GM23338 (cell line): ENCODE measurements at regions not wholly inside any gene's neighbourhood (a gene's known extent, or its start where the extent isn't known, plus 50 kb on each side); places are given as distances from the start of the nearest gene placed in this dataset.

ENCODE experiments used
- ATAC-seq: fragments of 200-7000 bp; cut with Tn5 transposase; 3 replicates; pipeline ENCODE4 v1.9.1; 2020
- DNase-seq: peaks from one replicate; pipeline ENCODE4 v3.0.0-alpha.2; 2015; ENCODE audit warnings: low spot score
- H2AFZ ChIP-seq: fragments of 200-600 bp; sonication (generic); 2 replicates; pipeline ENCODE4 v1.8.0; 2016; ENCODE audit warnings: antibody characterized with exemption, mild to moderate bottlenecking, moderate library complexity
- H3F3A ChIP-seq: fragments of 200-600 bp; sonication (generic); replicated peaks from 2 replicates; pipeline ENCODE4 v1.8.0; 2017; ENCODE audit warnings: antibody characterized with exemption, mixed run types, low read depth
- H3K27ac ChIP-seq: fragments of 200-600 bp; sonication (generic); 2 replicates; pipeline ENCODE4 v1.6.1; 2016; ENCODE audit warnings: low read depth
- H3K27me3 ChIP-seq: fragments of 200-600 bp; sonication (generic); 2 replicates; pipeline ENCODE4 v1.8.0; 2016; ENCODE audit warnings: mild to moderate bottlenecking, mixed run types, moderate library complexity; ENCODE audit not compliant: insufficient read depth
- H3K36me3 ChIP-seq: fragments of 200-600 bp; sonication (generic); 2 replicates; pipeline ENCODE4 v1.8.0; 2016; ENCODE audit warnings: mild to moderate bottlenecking; ENCODE audit not compliant: insufficient read depth
- H3K4me1 ChIP-seq: fragments of 200-600 bp; sonication (generic); 2 replicates; pipeline ENCODE4 v1.8.0; 2016; ENCODE audit warnings: mild to moderate bottlenecking, moderate library complexity; ENCODE audit not compliant: insufficient read depth
- H3K4me2 ChIP-seq: fragments of 200-600 bp; sonication (generic); 2 replicates; pipeline ENCODE4 v1.7.1; 2017; ENCODE audit warnings: mixed run types
- H3K4me3 ChIP-seq: fragments of 200-600 bp; sonication (generic); 2 replicates; pipeline ENCODE4 v1.6.1; 2016; ENCODE audit warnings: mixed run types
- H3K79me2 ChIP-seq: fragments of 200-600 bp; sonication (generic); replicated peaks from 2 replicates; pipeline ENCODE4 v1.8.0; 2017; ENCODE audit warnings: mild to moderate bottlenecking; ENCODE audit not compliant: insufficient read depth
- H3K9me2 ChIP-seq: fragments of 200-600 bp; sonication (generic); 2 replicates; pipeline ENCODE4 v1.8.0; 2017; ENCODE audit not compliant: insufficient read depth
- H4K20me1 ChIP-seq: fragments of 200-600 bp; sonication (generic); replicated peaks from 2 replicates; pipeline ENCODE4 v1.8.0; 2017; ENCODE audit warnings: mild to moderate bottlenecking; ENCODE audit not compliant: insufficient read depth
- H3K27ac Mint-ChIP-seq: 2 replicates; pipeline ENCODE4 v1.8.0; 2020; ENCODE audit warnings: inconsistent platforms, mild to moderate bottlenecking, moderate library complexity, mixed read lengths
- H3K27me3 Mint-ChIP-seq: 3 replicates; pipeline ENCODE4 v1.8.0; 2022; ENCODE audit warnings: low read depth, mild to moderate bottlenecking, moderate library complexity, mixed read lengths, inconsistent platforms; ENCODE audit not compliant: insufficient read depth, poor library complexity
- H3K36me3 Mint-ChIP-seq: 3 replicates; pipeline ENCODE4 v1.8.0; 2021; ENCODE audit warnings: low read depth, mild to moderate bottlenecking, inconsistent platforms, moderate library complexity, mixed read lengths
- H3K4me1 Mint-ChIP-seq: 3 replicates; pipeline ENCODE4 v1.8.0; 2020; ENCODE audit warnings: mild to moderate bottlenecking, inconsistent platforms, mixed read lengths
- H3K4me3 Mint-ChIP-seq: 3 replicates; pipeline ENCODE4 v1.8.0; 2021; ENCODE audit warnings: moderate library complexity, mild to moderate bottlenecking, inconsistent platforms, mixed read lengths
- H3K9me3 Mint-ChIP-seq: 3 replicates; pipeline ENCODE4 v1.8.0; 2020; ENCODE audit warnings: moderate library complexity, mild to moderate bottlenecking, inconsistent platforms, mixed read lengths
- CREB1 ChIP-seq: fragments of 250-450 bp; sonication (Bioruptor Pico); IDR thresholded peaks from 2 replicates; pipeline ENCODE4 v1.5.0; 2020; ENCODE audit warnings: low read depth, mild to moderate bottlenecking, moderate library complexity
- EZH2 ChIP-seq: fragments of 200-600 bp; sonication (generic); IDR thresholded peaks from one replicate; pipeline ENCODE4 v1.8.0; 2017; ENCODE audit warnings: antibody characterized with exemption, mild to moderate bottlenecking, low read depth; ENCODE audit not compliant: unreplicated experiment
- EZH2phosphoT487 ChIP-seq: fragments of 200-600 bp; sonication (generic); IDR thresholded peaks from one replicate; pipeline ENCODE4 v1.8.1; 2018; ENCODE audit warnings: antibody characterized with exemption; ENCODE audit not compliant: unreplicated experiment
- JUNB ChIP-seq: IDR thresholded peaks from one replicate; pipeline ENCODE4 v1.6.1; 2016; ENCODE audit warnings: antibody characterized with exemption; ENCODE audit not compliant: unreplicated experiment
- NANOG ChIP-seq: IDR thresholded peaks from 2 replicates; pipeline ENCODE4 v1.6.1; 2016; ENCODE audit warnings: antibody characterized with exemption, borderline replicate concordance
- POLR2AphosphoS5 ChIP-seq: IDR thresholded peaks from 2 replicates; pipeline ENCODE4 v1.6.1; 2016; ENCODE audit warnings: antibody characterized with exemption, low read depth
- STAT1 ChIP-seq: IDR thresholded peaks from one replicate; pipeline ENCODE4 v1.6.1; 2016; ENCODE audit warnings: antibody characterized with exemption; ENCODE audit not compliant: unreplicated experiment
- ZNF114 ChIP-seq: fragments of 250-450 bp; sonication (Bioruptor Pico); IDR thresholded peaks from 2 replicates; pipeline ENCODE4 v1.5.0; 2020; ENCODE audit warnings: mild to moderate bottlenecking, moderate library complexity
- ZNF331 ChIP-seq: fragments of 250-450 bp; sonication (Bioruptor Pico); IDR thresholded peaks from 2 replicates; pipeline ENCODE4 v1.5.0; 2020; ENCODE audit warnings: low read depth, mild to moderate bottlenecking, moderate library complexity
- TF ChIP-seq, protein P1 (sequence below): fragments of 250-450 bp; sonication (Bioruptor Pico); IDR thresholded peaks from 2 replicates; pipeline ENCODE4 v1.5.0; 2020; ENCODE audit warnings: mild to moderate bottlenecking, moderate library complexity
- TF ChIP-seq, protein P2 (sequence below): IDR thresholded peaks from one replicate; pipeline ENCODE4 v1.6.1; 2018; ENCODE audit warnings: antibody characterized with exemption; ENCODE audit not compliant: unreplicated experiment
- TF ChIP-seq, protein P3 (sequence below), 2 experiments: fragments of 200-600 bp in 1 of 2; sonication (generic) in 1 of 2; conservative IDR thresholded peaks; 2 replicates each; pipeline versions ENCODE4 v1.5.1 to v1.6.1; 2016 to 2017; ENCODE audit warnings: antibody characterized with exemption in 2 of 2, low read depth in 2 of 2, mild to moderate bottlenecking in 2 of 2, moderate library complexity in 1 of 2
- TF ChIP-seq, protein P4 (sequence below): IDR thresholded peaks from 2 replicates; pipeline ENCODE4 v1.6.1; 2016; ENCODE audit warnings: antibody characterized with exemption

DNA sequence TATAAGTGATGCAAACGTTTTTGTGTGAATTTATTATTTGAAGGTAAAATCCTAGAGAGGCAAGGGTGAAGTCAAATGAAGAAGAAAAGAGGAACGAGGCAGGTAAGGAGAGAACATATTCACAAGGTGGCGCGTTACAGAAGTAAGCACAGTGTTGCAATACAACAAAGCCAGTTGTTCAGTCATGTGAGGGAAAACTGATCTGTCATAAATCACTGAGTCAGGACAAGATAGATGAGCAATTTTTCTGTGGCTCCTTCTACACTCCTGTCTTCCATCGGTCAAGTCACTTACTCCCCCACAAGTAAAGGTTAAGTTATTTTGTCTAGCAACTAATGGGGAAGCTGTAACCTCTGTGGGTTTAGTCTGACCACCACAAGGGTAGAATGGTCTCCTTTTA is 203.0 kb upstream of the GK2 start:
- H3K9me3 Mint-ChIP-seq = no peaks in the 10 kb centered on the region; the same call in 2 of the 3 replicates

More for the DNA sequence above, 203.0 kb upstream of the GK2 start:
- Histone ChIP-seq H3K9me2 (no peaks in the 10 kb centered on the region; the same call in none of the 2 replicates), H3K4me1 (no peaks in the 10 kb centered on the region), H3F3A (no peaks in the 10 kb centered on the region), H3K27me3 (no peaks in the 10 kb centered on the region), H3K36me3 (no peaks in the 10 kb centered on the region), H3K4me2 (no peak overlapping the region), H3K4me3 (no peak overlapping the region), H3K79me2 (no peaks in the 10 kb centered on the region), H3K27ac (no peak overlapping the region), H4K20me1 (no peaks in the 10 kb centered on the region), H2AFZ (no peak overlapping the region)
- no peaks in the 10 kb centered on the region for H3K27me3 Mint-ChIP-seq
- H3K36me3 Mint-ChIP-seq = no peaks in the 10 kb centered on the region
- H3K27ac Mint-ChIP-seq = no peak overlapping the region
- H3K4me3 Mint-ChIP-seq = no peak overlapping the region
- ATAC-seq (no peak), DNase-seq (no peak)
- TF ChIP-seq, protein P1, sequence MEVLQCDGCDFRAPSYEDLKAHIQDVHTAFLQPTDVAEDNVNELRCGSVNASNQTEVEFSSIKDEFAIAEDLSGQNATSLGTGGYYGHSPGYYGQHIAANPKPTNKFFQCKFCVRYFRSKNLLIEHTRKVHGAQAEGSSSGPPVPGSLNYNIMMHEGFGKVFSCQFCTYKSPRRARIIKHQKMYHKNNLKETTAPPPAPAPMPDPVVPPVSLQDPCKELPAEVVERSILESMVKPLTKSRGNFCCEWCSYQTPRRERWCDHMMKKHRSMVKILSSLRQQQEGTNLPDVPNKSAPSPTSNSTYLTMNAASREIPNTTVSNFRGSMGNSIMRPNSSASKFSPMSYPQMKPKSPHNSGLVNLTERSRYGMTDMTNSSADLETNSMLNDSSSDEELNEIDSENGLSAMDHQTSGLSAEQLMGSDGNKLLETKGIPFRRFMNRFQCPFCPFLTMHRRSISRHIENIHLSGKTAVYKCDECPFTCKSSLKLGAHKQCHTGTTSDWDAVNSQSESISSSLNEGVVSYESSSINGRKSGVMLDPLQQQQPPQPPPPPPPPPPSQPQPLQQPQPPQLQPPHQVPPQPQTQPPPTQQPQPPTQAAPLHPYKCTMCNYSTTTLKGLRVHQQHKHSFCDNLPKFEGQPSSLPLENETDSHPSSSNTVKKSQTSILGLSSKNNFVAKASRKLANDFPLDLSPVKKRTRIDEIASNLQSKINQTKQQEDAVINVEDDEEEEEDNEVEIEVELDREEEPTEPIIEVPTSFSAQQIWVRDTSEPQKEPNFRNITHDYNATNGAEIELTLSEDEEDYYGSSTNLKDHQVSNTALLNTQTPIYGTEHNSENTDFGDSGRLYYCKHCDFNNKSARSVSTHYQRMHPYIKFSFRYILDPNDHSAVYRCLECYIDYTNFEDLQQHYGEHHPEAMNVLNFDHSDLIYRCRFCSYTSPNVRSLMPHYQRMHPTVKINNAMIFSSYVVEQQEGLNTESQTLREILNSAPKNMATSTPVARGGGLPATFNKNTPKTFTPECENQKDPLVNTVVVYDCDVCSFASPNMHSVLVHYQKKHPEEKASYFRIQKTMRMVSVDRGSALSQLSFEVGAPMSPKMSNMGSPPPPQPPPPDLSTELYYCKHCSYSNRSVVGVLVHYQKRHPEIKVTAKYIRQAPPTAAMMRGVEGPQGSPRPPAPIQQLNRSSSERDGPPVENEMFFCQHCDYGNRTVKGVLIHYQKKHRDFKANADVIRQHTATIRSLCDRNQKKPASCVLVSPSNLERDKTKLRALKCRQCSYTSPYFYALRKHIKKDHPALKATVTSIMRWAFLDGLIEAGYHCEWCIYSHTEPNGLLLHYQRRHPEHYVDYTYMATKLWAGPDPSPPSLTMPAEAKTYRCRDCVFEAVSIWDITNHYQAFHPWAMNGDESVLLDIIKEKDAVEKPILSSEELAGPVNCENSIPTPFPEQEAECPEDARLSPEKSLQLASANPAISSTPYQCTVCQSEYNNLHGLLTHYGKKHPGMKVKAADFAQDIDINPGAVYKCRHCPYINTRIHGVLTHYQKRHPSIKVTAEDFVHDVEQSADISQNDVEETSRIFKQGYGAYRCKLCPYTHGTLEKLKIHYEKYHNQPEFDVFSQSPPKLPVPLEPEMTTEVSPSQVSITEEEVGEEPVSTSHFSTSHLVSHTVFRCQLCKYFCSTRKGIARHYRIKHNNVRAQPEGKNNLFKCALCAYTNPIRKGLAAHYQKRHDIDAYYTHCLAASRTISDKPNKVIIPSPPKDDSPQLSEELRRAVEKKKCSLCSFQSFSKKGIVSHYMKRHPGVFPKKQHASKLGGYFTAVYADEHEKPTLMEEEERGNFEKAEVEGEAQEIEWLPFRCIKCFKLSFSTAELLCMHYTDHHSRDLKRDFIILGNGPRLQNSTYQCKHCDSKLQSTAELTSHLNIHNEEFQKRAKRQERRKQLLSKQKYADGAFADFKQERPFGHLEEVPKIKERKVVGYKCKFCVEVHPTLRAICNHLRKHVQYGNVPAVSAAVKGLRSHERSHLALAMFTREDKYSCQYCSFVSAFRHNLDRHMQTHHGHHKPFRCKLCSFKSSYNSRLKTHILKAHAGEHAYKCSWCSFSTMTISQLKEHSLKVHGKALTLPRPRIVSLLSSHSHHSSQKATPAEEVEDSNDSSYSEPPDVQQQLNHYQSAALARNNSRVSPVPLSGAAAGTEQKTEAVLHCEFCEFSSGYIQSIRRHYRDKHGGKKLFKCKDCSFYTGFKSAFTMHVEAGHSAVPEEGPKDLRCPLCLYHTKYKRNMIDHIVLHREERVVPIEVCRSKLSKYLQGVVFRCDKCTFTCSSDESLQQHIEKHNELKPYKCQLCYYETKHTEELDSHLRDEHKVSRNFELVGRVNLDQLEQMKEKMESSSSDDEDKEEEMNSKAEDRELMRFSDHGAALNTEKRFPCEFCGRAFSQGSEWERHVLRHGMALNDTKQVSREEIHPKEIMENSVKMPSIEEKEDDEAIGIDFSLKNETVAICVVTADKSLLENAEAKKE (CRISPR knock-in tag) = no peak
- TF ChIP-seq ZNF114 (no peak), POLR2AphosphoS5 (no peak), CREB1 (no peak), EZH2phosphoT487 (no peak), JUNB (no peak), EZH2 (no peak), ZNF331 (CRISPR knock-in tag) (no peak), STAT1 (no peak), NANOG (no peak)
- TF ChIP-seq, protein P2, sequence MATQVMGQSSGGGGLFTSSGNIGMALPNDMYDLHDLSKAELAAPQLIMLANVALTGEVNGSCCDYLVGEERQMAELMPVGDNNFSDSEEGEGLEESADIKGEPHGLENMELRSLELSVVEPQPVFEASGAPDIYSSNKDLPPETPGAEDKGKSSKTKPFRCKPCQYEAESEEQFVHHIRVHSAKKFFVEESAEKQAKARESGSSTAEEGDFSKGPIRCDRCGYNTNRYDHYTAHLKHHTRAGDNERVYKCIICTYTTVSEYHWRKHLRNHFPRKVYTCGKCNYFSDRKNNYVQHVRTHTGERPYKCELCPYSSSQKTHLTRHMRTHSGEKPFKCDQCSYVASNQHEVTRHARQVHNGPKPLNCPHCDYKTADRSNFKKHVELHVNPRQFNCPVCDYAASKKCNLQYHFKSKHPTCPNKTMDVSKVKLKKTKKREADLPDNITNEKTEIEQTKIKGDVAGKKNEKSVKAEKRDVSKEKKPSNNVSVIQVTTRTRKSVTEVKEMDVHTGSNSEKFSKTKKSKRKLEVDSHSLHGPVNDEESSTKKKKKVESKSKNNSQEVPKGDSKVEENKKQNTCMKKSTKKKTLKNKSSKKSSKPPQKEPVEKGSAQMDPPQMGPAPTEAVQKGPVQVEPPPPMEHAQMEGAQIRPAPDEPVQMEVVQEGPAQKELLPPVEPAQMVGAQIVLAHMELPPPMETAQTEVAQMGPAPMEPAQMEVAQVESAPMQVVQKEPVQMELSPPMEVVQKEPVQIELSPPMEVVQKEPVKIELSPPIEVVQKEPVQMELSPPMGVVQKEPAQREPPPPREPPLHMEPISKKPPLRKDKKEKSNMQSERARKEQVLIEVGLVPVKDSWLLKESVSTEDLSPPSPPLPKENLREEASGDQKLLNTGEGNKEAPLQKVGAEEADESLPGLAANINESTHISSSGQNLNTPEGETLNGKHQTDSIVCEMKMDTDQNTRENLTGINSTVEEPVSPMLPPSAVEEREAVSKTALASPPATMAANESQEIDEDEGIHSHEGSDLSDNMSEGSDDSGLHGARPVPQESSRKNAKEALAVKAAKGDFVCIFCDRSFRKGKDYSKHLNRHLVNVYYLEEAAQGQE = no peak
- TF ChIP-seq, protein P3, sequence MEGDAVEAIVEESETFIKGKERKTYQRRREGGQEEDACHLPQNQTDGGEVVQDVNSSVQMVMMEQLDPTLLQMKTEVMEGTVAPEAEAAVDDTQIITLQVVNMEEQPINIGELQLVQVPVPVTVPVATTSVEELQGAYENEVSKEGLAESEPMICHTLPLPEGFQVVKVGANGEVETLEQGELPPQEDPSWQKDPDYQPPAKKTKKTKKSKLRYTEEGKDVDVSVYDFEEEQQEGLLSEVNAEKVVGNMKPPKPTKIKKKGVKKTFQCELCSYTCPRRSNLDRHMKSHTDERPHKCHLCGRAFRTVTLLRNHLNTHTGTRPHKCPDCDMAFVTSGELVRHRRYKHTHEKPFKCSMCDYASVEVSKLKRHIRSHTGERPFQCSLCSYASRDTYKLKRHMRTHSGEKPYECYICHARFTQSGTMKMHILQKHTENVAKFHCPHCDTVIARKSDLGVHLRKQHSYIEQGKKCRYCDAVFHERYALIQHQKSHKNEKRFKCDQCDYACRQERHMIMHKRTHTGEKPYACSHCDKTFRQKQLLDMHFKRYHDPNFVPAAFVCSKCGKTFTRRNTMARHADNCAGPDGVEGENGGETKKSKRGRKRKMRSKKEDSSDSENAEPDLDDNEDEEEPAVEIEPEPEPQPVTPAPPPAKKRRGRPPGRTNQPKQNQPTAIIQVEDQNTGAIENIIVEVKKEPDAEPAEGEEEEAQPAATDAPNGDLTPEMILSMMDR (conservative IDR thresholded peaks at IDR 0.05; ENCODE audit: low read depth in 2 of 2) = no peak
- TF ChIP-seq, protein P4, sequence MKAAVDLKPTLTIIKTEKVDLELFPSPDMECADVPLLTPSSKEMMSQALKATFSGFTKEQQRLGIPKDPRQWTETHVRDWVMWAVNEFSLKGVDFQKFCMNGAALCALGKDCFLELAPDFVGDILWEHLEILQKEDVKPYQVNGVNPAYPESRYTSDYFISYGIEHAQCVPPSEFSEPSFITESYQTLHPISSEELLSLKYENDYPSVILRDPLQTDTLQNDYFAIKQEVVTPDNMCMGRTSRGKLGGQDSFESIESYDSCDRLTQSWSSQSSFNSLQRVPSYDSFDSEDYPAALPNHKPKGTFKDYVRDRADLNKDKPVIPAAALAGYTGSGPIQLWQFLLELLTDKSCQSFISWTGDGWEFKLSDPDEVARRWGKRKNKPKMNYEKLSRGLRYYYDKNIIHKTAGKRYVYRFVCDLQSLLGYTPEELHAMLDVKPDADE = no peak
- no peaks in the 10 kb centered on the region for H3K4me1 Mint-ChIP-seq
